MG63 (cell line): ENCODE measurements at regions not wholly inside any gene's neighbourhood (a gene's known extent, or its start where the extent isn't known, plus 50 kb on each side); places are given as distances from the start of the nearest gene placed in this dataset.

Experiments
- DNase-seq: peaks from one replicate; pipeline ENCODE4 v3.0.0-alpha.2; 2020
- H3K27me3 ChIP-seq: fragments of 250-450 bp; sonication (Bioruptor Pico); 2 replicates; pipeline ENCODE4 v1.5.1; 2020; ENCODE audit warnings: mild to moderate bottlenecking, moderate library complexity
- H3K36me3 ChIP-seq: fragments of 250-450 bp; sonication (Bioruptor Pico); 2 replicates; pipeline ENCODE4 v1.5.1; 2020; ENCODE audit warnings: mild to moderate bottlenecking, moderate library complexity
- H3K4me3 ChIP-seq: fragments of 250-450 bp; sonication (Bioruptor Pico); 2 replicates; pipeline ENCODE4 v1.5.1; 2020; ENCODE audit warnings: mild to moderate bottlenecking, moderate library complexity
- H3K9me3 ChIP-seq: fragments of 250-450 bp; sonication (Bioruptor Pico); 2 replicates; pipeline ENCODE4 v1.5.1; 2020; ENCODE audit warnings: mild to moderate bottlenecking, moderate library complexity

DNA sequence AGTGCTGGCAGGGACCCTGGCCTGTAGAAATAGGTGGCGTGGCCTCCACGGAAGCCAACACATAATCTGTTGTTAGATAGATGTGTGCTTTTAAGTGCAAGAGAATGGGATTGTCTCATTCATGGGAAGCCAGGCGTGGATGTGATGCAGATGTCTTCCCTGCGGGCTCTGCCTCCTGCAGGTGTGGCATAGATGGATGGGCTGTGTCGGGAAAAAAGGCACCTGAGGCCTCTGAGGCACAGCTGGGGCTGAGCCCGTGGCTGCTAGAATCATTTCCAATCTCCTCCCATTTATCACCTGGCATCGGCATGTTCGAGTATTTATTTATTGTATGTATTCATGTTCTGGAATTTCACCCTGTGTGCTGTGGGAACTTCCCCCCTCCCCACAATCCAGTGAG, 353.4 kb upstream of the AJAP1 start:
- Histone ChIP-seq H3K36me3 (no peaks in the 10 kb centered on the region), H3K9me3 (no peaks in the 10 kb centered on the region), H3K27me3 (no peaks in the 10 kb centered on the region), H3K4me3 (no peak overlapping the region)
- no peak for DNase-seq

DNA sequence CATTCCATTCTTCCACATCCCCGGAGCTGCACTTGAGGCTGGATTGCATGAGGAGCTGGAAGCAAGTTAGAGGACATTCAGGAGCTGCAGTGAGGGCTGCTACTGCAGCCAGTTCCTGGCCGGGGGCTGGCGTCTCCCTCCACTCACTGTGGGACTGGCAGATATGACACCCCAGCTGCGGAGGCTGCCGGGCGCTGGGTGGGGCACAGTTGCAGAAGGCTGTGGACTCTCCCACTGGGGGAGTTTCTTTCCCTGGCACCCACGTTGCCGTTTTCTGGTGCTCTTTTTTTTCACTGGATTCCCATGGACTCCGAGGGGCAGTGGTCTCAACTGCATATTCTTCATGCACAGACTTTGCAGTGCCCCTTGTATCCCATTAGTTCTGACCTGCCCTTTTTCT, 351.1 kb upstream of the AJAP1 start:
- DNase-seq, result no peak
- H3K36me3 ChIP-seq, result no peaks in the 10 kb centered on the region
- H3K4me3 ChIP-seq, result no peak overlapping the region
- H3K27me3 ChIP-seq, result no peaks in the 10 kb centered on the region
- H3K9me3 ChIP-seq, result no peaks in the 10 kb centered on the region

DNA sequence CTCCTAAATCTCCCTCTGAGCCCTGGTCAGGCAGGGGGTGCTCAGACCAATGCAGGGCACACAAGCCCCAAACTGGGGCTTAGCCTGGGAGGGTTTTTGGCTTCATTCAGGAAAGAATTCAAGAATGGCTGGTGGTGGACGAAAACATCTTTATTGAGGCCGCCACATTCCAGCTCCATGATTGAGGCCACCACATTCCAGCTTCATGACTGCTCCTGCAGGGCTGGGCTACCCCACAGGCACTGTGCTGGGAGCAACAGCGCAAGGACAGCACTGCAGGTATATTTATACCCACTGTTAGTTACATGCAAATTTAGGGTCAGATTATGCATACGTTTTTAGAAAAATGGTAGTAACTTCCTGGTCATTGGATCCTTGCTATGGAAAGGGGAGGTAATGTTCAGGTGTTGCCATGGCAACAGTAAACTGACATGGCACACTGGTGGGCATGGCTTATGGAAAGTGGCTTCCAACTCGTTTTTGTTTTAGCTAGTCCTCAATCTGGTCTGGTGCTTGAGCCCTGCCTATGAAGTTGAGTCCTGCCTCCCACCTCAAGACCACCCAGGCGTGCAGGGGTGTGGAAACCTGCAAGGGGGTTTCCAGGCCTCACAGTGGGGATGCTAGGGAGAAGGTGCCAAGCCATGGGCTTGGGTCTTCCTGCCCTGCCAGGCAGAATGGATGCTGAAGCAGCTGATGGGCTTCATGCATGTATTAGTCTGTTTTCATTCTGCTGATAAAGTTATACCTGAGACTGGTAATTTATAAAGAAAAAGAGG, 348.7 kb upstream of the AJAP1 start:
- Histone ChIP-seq H3K9me3 (no peaks in the 10 kb centered on the region), H3K36me3 (no peaks in the 10 kb centered on the region), H3K27me3 (no peaks in the 10 kb centered on the region), H3K4me3 (no peak overlapping the region)
- DNase-seq, result no peak

GRCh38 chr1:4306559-4307467, 347.6 kb upstream of the AJAP1 start:
- DNase-seq, result no peak
- H3K4me3 ChIP-seq, result no peak overlapping the region
- no peaks in the 10 kb centered on the region for H3K36me3 ChIP-seq
- H3K9me3 ChIP-seq, result no peaks in the 10 kb centered on the region
- no peaks in the 10 kb centered on the region for H3K27me3 ChIP-seq

- DNase-seq, result no peak
- Histone ChIP-seq H3K27me3 (no peaks in the 10 kb centered on the region), H3K36me3 (no peaks in the 10 kb centered on the region), H3K4me3 (no peak overlapping the region), H3K9me3 (no peaks in the 10 kb centered on the region)
Measured at GRCh38 chr1:4307468-4307845, 347.0 kb upstream of the AJAP1 start.

DNA sequence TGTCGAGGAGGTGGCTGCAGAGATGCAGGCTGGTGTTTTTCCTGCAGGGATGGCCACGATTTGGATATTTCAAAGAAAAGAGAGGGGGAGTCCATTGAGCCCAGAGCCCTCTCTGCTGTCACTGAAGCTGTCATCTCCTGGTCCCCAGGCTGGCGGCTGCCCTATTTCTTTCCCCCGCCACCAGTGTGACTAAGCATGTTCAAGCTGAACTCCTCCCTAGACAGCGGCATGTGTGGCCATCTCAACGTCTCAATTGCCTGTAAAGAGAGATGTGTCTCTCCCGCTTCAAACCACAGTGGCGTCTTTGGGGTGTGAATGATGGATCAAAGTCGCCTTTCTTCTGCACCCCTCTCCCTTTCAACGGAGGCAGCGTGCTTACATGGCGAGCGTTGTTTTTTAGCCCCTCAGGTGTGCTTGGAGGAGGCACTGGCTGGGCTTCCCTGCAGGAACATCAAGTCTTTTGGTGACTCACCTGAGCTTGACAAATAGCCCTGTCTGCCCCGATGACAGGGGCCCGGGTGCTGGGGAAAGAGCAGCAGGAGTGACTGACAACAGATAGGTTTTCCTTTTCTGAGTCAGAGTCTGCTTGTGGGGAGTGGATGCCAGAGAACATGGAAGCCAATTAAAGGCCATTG, 346.4 kb upstream of the AJAP1 start:
- H3K27me3 ChIP-seq, result no peaks in the 10 kb centered on the region
- no peaks in the 10 kb centered on the region for H3K36me3 ChIP-seq
- H3K4me3 ChIP-seq, result no peak overlapping the region
- H3K9me3 ChIP-seq, result no peaks in the 10 kb centered on the region
- no peak for DNase-seq

- Histone ChIP-seq H3K9me3 (no peaks in the 10 kb centered on the region), H3K27me3 (no peaks in the 10 kb centered on the region), H3K36me3 (no peaks in the 10 kb centered on the region), H3K4me3 (no peak overlapping the region)
- DNase-seq, result no peak
Measured at GRCh38 chr1:4308806-4309205, 345.6 kb upstream of the AJAP1 start.

DNA sequence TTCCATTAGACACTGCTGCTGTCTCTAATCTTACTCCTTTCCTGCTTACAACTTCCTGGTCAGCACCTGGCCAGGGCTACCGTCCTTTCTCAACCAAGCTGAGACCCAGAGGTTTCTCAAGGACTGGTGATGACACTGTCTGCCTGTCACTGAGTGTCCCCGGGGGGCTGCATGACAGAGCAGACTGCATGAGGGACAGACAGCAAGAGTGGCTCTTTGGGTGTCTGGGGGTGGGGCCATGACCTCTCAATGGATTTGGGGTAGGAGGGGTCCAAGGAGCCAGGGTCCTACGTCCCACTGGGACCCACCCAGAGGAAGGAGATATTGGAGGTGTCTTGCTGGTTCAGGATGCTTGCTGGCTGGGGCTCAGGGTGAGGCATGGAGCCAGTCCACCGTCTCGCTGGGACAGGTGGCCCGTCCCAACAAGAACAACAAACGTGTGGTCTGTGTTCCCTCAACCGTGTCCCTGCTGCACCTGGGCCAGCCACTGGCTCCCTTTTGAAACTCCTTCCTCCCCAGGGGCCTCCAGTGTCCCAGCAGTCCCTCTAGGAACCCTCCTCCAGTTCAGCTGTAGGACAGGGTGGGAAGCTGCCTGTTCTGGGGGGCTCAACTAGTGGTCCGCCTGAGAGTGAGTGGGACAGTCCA, 344.6 kb upstream of the AJAP1 start:
- no peak for DNase-seq
- Histone ChIP-seq H3K27me3 (no peaks in the 10 kb centered on the region), H3K4me3 (no peak overlapping the region), H3K36me3 (no peaks in the 10 kb centered on the region), H3K9me3 (no peaks in the 10 kb centered on the region)

DNA sequence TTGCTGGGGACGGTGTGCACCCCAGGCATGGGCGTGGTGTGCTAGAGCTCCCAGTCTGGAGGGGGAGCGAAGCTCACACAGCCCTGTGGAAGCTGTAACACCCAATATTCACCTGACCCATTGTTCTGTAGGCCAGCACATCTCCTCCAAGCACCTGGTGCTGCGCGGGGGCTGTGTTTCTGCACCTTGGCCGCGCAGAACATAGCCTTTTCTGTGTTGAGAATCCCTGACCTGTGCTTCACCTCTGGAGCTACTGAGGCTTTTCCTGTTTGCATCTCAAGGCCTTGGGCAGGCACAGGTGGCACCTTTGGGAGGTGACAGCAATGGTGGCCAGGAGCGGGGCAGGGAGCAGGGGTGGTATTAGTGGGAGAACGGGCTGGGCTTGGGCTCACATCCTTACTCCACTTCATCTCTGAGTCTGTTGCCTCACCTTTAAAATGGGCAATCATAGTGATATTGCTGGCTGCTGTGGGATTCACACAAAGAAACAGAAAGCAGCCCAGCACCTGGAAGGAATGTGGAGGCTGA, 343.9 kb upstream of the AJAP1 start:
- H3K36me3 ChIP-seq, result no peaks in the 10 kb centered on the region
- H3K9me3 ChIP-seq, result no peaks in the 10 kb centered on the region
- H3K27me3 ChIP-seq, result no peaks in the 10 kb centered on the region
- no peak for DNase-seq
- no peak overlapping the region for H3K4me3 ChIP-seq

DNA sequence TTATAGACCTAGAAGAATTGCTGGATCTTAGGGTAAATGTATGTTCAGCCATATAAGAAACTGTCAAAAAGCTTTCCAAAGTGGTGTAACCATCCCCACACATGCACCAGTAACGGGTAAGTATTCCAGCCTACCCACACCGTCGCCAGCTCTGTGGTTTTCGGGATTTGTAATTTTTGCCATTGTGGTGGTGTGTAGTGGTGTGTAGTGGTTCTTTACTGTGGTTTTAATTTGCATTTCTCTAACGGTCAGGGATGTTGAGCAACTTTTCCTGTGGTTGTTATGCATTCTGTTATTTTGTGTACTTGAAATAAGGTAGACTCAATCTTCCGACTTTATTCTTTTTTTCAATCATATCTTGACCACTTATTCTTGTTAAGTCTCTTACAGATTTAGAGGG, 342.4 kb upstream of the AJAP1 start:
- H3K4me3 ChIP-seq, result no peak overlapping the region
- no peak for DNase-seq
- H3K36me3 ChIP-seq, result no peaks in the 10 kb centered on the region
- no peaks in the 10 kb centered on the region for H3K9me3 ChIP-seq
- no peaks in the 10 kb centered on the region for H3K27me3 ChIP-seq

DNA sequence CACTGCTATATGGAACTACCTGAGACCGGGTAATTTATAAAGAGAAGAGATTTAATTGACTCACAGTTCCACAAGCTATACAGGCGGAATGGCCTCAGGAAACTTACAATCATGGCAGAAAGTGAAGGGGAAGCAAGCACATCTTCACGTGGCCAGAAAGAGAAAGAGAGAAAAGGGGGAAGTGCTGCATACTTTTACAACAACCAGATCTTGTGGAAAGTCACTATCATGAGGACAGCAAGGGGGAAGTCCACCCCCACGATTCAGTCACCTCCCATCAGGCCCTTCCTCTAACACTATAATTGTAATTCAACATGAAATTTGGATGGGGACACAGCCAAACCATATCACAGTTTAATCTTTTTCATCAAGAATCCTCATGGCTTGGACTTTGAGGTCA, 339.2 kb upstream of the AJAP1 start:
- H3K9me3 ChIP-seq, result no peaks in the 10 kb centered on the region

GRCh38 chr1:4317207-4317606, 337.2 kb upstream of the AJAP1 start:
- H3K36me3 ChIP-seq, result no peaks in the 10 kb centered on the region
- DNase-seq, result no peak
- no peaks in the 10 kb centered on the region for H3K9me3 ChIP-seq
- no peaks in the 10 kb centered on the region for H3K27me3 ChIP-seq
- no peak overlapping the region for H3K4me3 ChIP-seq

More for the DNA sequence above, 339.2 kb upstream of the AJAP1 start:
- DNase-seq, result no peak
- H3K27me3 ChIP-seq, result no peaks in the 10 kb centered on the region
- no peaks in the 10 kb centered on the region for H3K36me3 ChIP-seq
- H3K4me3 ChIP-seq, result no peak overlapping the region

- no peak for DNase-seq
- H3K36me3 ChIP-seq, result no peaks in the 10 kb centered on the region
- no peak overlapping the region for H3K4me3 ChIP-seq
- no peaks in the 10 kb centered on the region for H3K9me3 ChIP-seq
- no peaks in the 10 kb centered on the region for H3K27me3 ChIP-seq
Measured at GRCh38 chr1:4318720-4319119, 335.7 kb upstream of the AJAP1 start.

DNA sequence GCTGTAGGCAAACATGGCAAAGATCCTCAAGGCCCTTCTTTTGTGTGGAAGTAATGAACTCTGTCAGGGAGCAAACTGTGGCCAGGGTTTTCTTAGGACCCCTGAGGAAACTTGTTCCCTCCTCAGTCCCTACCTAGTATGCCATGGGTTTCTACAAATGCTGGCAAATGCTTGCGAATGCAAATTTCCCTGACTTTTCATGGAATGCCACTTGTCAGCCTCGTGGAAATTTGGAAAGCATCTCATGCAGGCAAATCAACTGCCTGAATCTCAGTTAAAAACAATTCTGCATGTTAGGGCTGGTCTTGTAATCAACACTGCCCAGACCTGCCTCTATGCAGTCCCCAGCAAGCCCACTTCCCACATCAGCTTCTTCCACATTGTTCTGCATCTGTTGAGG, 334.9 kb upstream of the AJAP1 start:
- no peaks in the 10 kb centered on the region for H3K9me3 ChIP-seq
- DNase-seq, result no peak

DNA sequence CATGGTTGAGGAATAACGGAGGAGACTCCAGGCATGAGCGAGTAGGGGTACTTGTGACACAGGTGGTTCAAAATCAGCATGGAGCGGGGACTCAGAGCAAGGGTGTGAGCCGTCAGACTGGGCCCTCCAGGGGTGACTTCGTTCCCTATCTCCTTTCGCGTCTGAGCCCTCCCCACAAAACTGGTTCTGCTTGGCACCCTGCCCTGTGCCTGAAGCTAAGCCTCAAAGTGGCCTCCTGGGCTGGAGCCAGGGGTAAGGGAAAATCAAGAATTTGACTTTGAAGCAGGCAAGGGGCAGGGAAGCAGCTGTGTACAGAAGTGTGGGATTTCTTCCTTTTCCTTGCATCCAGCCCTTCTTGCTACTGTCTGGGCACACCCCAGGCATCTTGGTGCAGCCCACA, 331.5 kb upstream of the AJAP1 start:
- H3K36me3 ChIP-seq, result no peaks in the 10 kb centered on the region
- no peak for DNase-seq
- H3K27me3 ChIP-seq, result no peaks in the 10 kb centered on the region
- H3K4me3 ChIP-seq, result no peak overlapping the region
- no peaks in the 10 kb centered on the region for H3K9me3 ChIP-seq

More for the DNA sequence above, 334.9 kb upstream of the AJAP1 start:
- Histone ChIP-seq H3K36me3 (no peaks in the 10 kb centered on the region), H3K27me3 (no peaks in the 10 kb centered on the region), H3K4me3 (no peak overlapping the region)

DNA sequence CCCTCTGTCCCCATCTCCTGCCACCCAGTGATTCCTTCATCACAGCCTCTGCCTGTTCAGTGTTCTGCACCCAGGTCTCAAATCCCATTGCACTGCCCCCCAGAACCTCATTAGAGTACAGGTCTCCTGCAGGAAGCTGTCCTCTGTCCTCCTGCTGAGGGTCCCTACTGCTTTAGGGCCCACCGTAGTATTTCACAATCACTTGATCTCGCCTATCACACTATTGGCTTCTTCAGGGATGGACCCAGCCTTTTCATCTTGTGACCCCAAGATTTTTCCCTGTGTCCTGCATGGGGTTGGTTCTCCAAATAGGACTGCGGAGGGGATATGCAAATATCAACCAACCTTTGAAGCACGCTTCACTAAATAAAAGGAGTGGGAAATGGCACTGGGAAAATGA, 331.1 kb upstream of the AJAP1 start:
- H3K27me3 ChIP-seq, result no peaks in the 10 kb centered on the region
- no peaks in the 10 kb centered on the region for H3K36me3 ChIP-seq
- no peak overlapping the region for H3K4me3 ChIP-seq
- no peak for DNase-seq
- no peaks in the 10 kb centered on the region for H3K9me3 ChIP-seq

DNA sequence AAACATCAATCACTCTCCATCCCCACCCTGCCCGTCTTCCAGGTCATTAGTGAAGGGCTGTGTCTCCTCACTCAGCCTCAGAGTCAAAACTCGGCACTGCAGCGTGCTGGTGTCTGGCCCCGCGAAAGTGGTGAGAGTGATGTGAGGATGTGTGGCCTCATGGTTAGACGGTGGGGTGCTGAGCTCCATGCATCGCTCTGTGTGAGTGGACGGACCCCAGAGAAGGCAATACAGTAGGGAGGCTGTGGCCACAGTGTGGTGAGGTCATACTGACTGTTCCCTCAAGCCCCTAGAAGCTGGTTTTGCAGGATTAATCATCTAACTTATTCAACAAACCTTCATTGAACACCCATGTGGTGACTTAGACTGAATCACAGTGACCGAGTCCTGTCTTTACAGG, 329.9 kb upstream of the AJAP1 start:
- no peak for DNase-seq
- H3K9me3 ChIP-seq, result no peaks in the 10 kb centered on the region
- H3K27me3 ChIP-seq, result no peaks in the 10 kb centered on the region
- H3K4me3 ChIP-seq, result no peak overlapping the region
- H3K36me3 ChIP-seq, result no peaks in the 10 kb centered on the region
